ENCODE measurements at regions not wholly inside any gene's neighbourhood (a gene's known extent, or its start where the extent isn't known, plus 50 kb on each side); places are given as distances from the start of the nearest gene placed in this dataset.
"Not testable (repeated sequence)": the region's sequence is repeated elsewhere in the genome, so short reads cannot be mapped to it uniquely, and the experiment has no call there.

- H3K9me3 Mint-ChIP-seq: no peaks in the 10 kb centered on the region
Observed at GRCh38 chr12:74595696-74596095, 58.1 kb downstream of the ATXN7L3B start.

GRCh38 chr12:74598819-74599218, 61.2 kb downstream of the ATXN7L3B start:
- Mint-ChIP-seq H3K27ac (no peak overlapping the region), H3K9me3 (no peaks in the 10 kb centered on the region), H3K4me3 (no peak overlapping the region), H3K36me3 (no peaks in the 10 kb centered on the region), H3K4me1 (no peaks in the 10 kb centered on the region)
- no peak for ATAC-seq
- DNase-seq (ENCODE audit: low spot score in 2 of 2): no peak

More at GRCh38 chr12:74595696-74596095, 58.1 kb downstream of the ATXN7L3B start:
- H3K4me1 Mint-ChIP-seq: no peaks in the 10 kb centered on the region
- H3K36me3 Mint-ChIP-seq: no peaks in the 10 kb centered on the region
- H3K27ac Mint-ChIP-seq: no peak overlapping the region
- H3K4me3 Mint-ChIP-seq: no peak overlapping the region
- no peak for DNase-seq (ENCODE audit: low spot score in 2 of 2)
- no peak for ATAC-seq

- Mint-ChIP-seq H3K9me3 (no peaks in the 10 kb centered on the region), H3K4me1 (no peaks in the 10 kb centered on the region), H3K27ac (no peak overlapping the region), H3K4me3 (no peak overlapping the region), H3K36me3 (no peaks in the 10 kb centered on the region)
- no peak for DNase-seq (ENCODE audit: low spot score in 2 of 2)
- no peak for ATAC-seq
Observed at GRCh38 chr12:74599932-74600331, 62.3 kb downstream of the ATXN7L3B start.

GRCh38 chr12:74600817-74601216, 63.2 kb downstream of the ATXN7L3B start:
- not testable (repeated sequence) for ATAC-seq; H3K27ac Mint-ChIP-seq; H3K4me1 Mint-ChIP-seq; H3K4me3 Mint-ChIP-seq; DNase-seq (ENCODE audit: low spot score in 2 of 2); H3K36me3 Mint-ChIP-seq; H3K9me3 Mint-ChIP-seq

GRCh38 chr12:74602881-74603672, 65.4 kb downstream of the ATXN7L3B start:
- no peak overlapping the region for H3K27ac Mint-ChIP-seq
- H3K4me1 Mint-ChIP-seq: no peaks in the 10 kb centered on the region
- ATAC-seq: no peak
- no peak overlapping the region for H3K4me3 Mint-ChIP-seq
- no peaks in the 10 kb centered on the region for H3K9me3 Mint-ChIP-seq
- no peaks in the 10 kb centered on the region for H3K36me3 Mint-ChIP-seq
- DNase-seq (ENCODE audit: low spot score in 2 of 2): no peak

GRCh38 chr12:74608231-74608775, 70.7 kb downstream of the ATXN7L3B start:
- DNase-seq (ENCODE audit: low spot score in 2 of 2) (no peak), ATAC-seq (no peak)
- Mint-ChIP-seq H3K36me3 (no peaks in the 10 kb centered on the region), H3K27ac (no peak overlapping the region), H3K9me3 (no peaks in the 10 kb centered on the region), H3K4me1 (no peaks in the 10 kb centered on the region), H3K4me3 (no peak overlapping the region)

GRCh38 chr12:74610711-74611110, 73.1 kb downstream of the ATXN7L3B start:
- no peaks in the 10 kb centered on the region for H3K9me3 Mint-ChIP-seq

GRCh38 chr12:74614426-74614825, 76.8 kb downstream of the ATXN7L3B start:
- ATAC-seq: no peak
- no peak for DNase-seq (ENCODE audit: low spot score in 2 of 2)
- Mint-ChIP-seq H3K4me1 (no peaks in the 10 kb centered on the region), H3K4me3 (no peak overlapping the region), H3K27ac (no peak overlapping the region), H3K9me3 (no peaks in the 10 kb centered on the region), H3K36me3 (no peaks in the 10 kb centered on the region)

More at GRCh38 chr12:74610711-74611110, 73.1 kb downstream of the ATXN7L3B start:
- H3K36me3 Mint-ChIP-seq: no peaks in the 10 kb centered on the region
- ATAC-seq (no peak), DNase-seq (ENCODE audit: low spot score in 2 of 2) (no peak)
- H3K4me1 Mint-ChIP-seq: no peaks in the 10 kb centered on the region
- H3K27ac Mint-ChIP-seq: no peak overlapping the region
- no peak overlapping the region for H3K4me3 Mint-ChIP-seq

GRCh38 chr12:74619084-74619483, 81.4 kb downstream of the ATXN7L3B start:
- Mint-ChIP-seq H3K4me1 (no peaks in the 10 kb centered on the region), H3K27ac (no peak overlapping the region), H3K9me3 (no peaks in the 10 kb centered on the region), H3K4me3 (no peak overlapping the region), H3K36me3 (no peaks in the 10 kb centered on the region)
- DNase-seq (ENCODE audit: low spot score in 2 of 2) (no peak), ATAC-seq (no peak)

- Mint-ChIP-seq H3K4me1 (no peaks in the 10 kb centered on the region), H3K27ac (no peak overlapping the region), H3K9me3 (no peaks in the 10 kb centered on the region), H3K4me3 (no peak overlapping the region), H3K36me3 (no peaks in the 10 kb centered on the region)
- ATAC-seq (no peak), DNase-seq (ENCODE audit: low spot score in 2 of 2) (no peak)
Observed at GRCh38 chr12:74619884-74620283, 82.2 kb downstream of the ATXN7L3B start.

GRCh38 chr12:74620921-74621320, 83.3 kb downstream of the ATXN7L3B start:
- Mint-ChIP-seq H3K4me1 (no peaks in the 10 kb centered on the region), H3K4me3 (no peak overlapping the region), H3K27ac (no peak overlapping the region), H3K36me3 (no peaks in the 10 kb centered on the region), H3K9me3 (no peaks in the 10 kb centered on the region)
- DNase-seq (ENCODE audit: low spot score in 2 of 2) (no peak), ATAC-seq (no peak)

GRCh38 chr12:74624201-74624600, 86.6 kb downstream of the ATXN7L3B start:
- no peaks in the 10 kb centered on the region for H3K4me1 Mint-ChIP-seq
- no peak overlapping the region for H3K27ac Mint-ChIP-seq
- H3K9me3 Mint-ChIP-seq: peaks cover 4% of the 10 kb centered on the region
- ATAC-seq (no peak), DNase-seq (ENCODE audit: low spot score in 2 of 2) (no peak)
- no peak overlapping the region for H3K4me3 Mint-ChIP-seq
- H3K36me3 Mint-ChIP-seq: no peaks in the 10 kb centered on the region

- H3K9me3 Mint-ChIP-seq: peaks cover 4% of the 10 kb centered on the region
- H3K27ac Mint-ChIP-seq: no peak overlapping the region
- ATAC-seq: no peak
- H3K4me1 Mint-ChIP-seq: no peaks in the 10 kb centered on the region
- no peaks in the 10 kb centered on the region for H3K36me3 Mint-ChIP-seq
- no peak for DNase-seq (ENCODE audit: low spot score in 2 of 2)
- H3K4me3 Mint-ChIP-seq: no peak overlapping the region
Observed at GRCh38 chr12:74626397-74626796, 88.8 kb downstream of the ATXN7L3B start.

GRCh38 chr12:74641262-74641661, 103.6 kb downstream of the ATXN7L3B start:
- Mint-ChIP-seq H3K36me3 (no peaks in the 10 kb centered on the region), H3K4me1 (no peaks in the 10 kb centered on the region), H3K4me3 (no peak overlapping the region), H3K27ac (no peak overlapping the region), H3K9me3 (peaks cover 2% of the 10 kb centered on the region)
- ATAC-seq: no peak
- no peak for DNase-seq (ENCODE audit: low spot score in 2 of 2)

- no peak overlapping the region for H3K4me3 Mint-ChIP-seq
- no peaks in the 10 kb centered on the region for H3K36me3 Mint-ChIP-seq
- no peak overlapping the region for H3K27ac Mint-ChIP-seq
- DNase-seq (ENCODE audit: low spot score in 2 of 2): no peak
- no peaks in the 10 kb centered on the region for H3K4me1 Mint-ChIP-seq
- H3K9me3 Mint-ChIP-seq: peaks cover 2% of the 10 kb centered on the region
- ATAC-seq: peak; percentile 21
Observed at GRCh38 chr12:74641694-74642093, 104.1 kb downstream of the ATXN7L3B start.

GRCh38 chr12:74644681-74645080, 107.0 kb downstream of the ATXN7L3B start:
- Mint-ChIP-seq H3K4me3 (no peak overlapping the region), H3K4me1 (no peaks in the 10 kb centered on the region), H3K9me3 (no peaks in the 10 kb centered on the region), H3K27ac (no peak overlapping the region), H3K36me3 (no peaks in the 10 kb centered on the region)
- DNase-seq (ENCODE audit: low spot score in 2 of 2): no peak
- ATAC-seq: no peak

Measured in stimulated activated effector memory CD8-positive, alpha-beta T cell treated with anti-CD3 and anti-CD28 coated beads, Interleukin-12 subunit alpha, Interleukin-12 subunit beta, amount 100 ng/mL, for 72 hours (primary cell).